CD4-positive, alpha-beta T cell treated with Interleukin-2 at 100 ng/mL for 4 hours (primary cell): ENCODE measurements at regions not wholly inside any gene's neighbourhood (a gene's known extent, or its start where the extent isn't known, plus 50 kb on each side); places are given as distances from the start of the nearest gene placed in this dataset.
"Not testable (repeated sequence)": the region's sequence is repeated elsewhere in the genome, so short reads cannot be mapped to it uniquely, and the experiment has no call there.

Source experiments
- DNase-seq: peaks from one replicate; pipeline ENCODE4 v3.0.0-alpha.2; 2020; ENCODE audit warnings: low spot score

DNA sequence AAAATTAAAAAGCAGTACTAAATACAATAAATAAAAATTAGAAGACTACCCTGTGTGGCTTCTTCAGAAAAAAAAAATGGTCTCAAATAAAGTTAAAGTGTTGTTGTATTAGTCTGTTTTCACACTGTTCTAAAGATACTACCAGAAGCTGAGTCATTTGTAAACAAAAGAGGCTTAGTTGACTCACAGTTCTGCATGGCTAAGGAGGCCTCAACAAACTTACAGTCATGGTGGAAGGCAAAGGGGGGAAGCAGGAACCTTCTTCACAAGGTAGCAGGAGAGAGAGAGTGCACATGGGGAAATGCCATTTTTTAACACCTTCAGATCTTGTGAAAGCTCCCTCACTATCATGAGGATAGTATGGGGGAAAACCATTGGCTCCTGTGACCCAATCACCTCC, 612.8 kb downstream of the RNF144A start:
- no peak for DNase-seq

DNA sequence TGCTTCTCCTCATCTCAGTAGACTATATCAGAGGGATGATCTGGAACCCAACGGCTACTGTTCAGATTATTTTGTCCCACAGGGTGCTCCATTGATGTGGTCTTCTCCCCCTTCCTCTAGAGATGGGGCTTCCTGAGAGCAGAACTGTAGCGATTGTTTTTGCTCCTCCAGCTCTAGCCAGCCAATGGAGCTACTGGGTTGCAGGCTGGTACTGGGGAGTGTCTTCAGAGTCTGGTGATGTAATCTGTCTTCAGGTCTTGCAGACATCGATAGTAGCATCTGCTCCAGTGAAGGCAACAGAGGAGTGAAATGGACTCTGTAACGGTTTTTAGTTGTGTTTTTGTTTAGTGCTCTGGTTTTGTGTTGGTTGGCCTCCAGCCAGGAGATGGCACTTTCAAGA, 621.9 kb downstream of the RNF144A start:
- DNase-seq: no peak

- DNase-seq: no peak
Observed at GRCh38 chr2:7539760-7540159, 622.5 kb downstream of the RNF144A start.

- DNase-seq: no peak
Observed at GRCh38 chr2:7552825-7553570, 635.8 kb downstream of the RNF144A start.

GRCh38 chr2:7555260-7555659, 638.0 kb downstream of the RNF144A start:
- no peak for DNase-seq

GRCh38 chr2:7557376-7557775, 640.2 kb downstream of the RNF144A start:
- no peak for DNase-seq

DNA sequence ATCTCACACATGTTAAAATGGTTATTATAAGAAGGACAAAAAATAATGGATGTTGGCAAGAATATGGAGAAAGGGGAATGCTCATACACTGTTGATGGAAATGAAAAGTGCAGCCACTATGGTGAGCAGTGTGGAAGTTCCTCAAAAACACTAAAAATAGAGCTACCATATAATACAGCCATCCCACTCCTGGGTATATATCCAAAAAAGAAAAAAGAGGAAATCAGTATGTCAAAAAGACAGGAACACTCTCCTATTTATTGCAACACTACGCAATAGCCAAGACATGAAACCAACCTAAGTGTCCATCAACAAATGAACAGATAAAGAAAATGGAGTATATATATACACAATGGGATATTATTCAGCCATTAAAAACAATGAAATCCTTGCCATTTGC, 642.6 kb downstream of the RNF144A start:
- DNase-seq: no peak

DNA sequence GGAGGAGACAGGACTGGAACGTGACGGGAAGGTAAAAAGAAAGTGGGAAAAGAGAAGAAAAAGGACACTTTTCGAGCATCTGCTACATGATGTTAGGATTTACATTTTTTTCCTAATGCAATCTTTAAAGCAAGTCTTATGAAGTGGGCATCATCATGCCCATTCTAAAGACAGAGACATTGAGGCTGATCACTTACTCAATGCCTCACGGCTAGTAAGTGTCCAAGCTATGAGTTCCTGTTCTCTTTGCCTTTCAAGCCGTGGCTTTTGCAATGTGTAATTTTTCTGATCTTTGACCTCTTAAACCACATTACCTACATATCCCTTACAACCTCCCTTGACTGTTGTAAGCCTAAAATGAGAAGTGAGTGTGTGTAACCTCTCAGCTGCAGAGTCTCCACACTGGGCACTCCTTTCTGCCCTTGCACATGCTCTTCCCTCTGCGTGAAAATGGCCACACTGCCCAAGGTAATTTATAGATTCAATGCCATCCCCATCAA, 649.2 kb downstream of the RNF144A start:
- no peak for DNase-seq

DNA sequence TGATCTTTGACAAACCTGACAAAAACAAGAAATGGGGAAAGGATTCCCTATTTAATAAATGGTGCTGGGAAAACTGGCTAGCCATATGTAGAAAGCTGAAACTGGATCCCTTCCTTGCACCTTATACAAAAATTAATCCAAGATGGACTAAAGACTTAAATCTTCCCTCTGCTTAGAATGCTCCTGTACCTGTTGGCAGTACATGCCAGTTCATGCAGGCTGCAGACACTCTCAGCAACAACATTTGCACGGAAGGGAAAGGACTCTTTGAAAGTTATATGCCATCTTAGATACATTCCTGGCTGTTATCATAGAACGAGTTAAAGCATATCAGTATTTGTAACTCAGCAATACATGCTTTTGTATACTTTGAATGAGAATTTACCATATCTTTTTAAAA, 649.9 kb downstream of the RNF144A start:
- not testable (repeated sequence) for DNase-seq

DNA sequence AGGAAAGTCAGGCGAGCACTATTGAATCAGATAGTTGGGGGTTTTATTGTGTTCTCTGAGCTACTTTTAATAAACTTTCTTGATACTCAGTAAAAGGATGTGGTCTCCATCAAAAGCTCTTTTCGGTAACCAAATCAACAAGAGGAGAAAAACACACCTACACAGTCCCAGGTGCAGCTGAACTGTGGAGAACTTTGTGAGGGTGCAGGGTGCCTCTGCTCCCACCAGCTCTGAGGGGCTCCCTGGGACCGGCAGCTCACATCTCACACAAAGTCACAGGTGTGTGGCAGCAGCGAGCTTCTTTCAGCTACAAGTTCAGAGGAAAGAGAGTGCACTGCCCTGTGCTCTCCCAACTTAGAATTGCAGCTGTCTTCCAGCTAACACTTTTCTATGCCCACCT, 650.4 kb downstream of the RNF144A start:
- DNase-seq: peak; percentile 49

GRCh38 chr2:7570247-7570646, 653.0 kb downstream of the RNF144A start:
- no peak for DNase-seq

GRCh38 chr2:7571701-7572100, 654.5 kb downstream of the RNF144A start:
- no peak for DNase-seq

DNA sequence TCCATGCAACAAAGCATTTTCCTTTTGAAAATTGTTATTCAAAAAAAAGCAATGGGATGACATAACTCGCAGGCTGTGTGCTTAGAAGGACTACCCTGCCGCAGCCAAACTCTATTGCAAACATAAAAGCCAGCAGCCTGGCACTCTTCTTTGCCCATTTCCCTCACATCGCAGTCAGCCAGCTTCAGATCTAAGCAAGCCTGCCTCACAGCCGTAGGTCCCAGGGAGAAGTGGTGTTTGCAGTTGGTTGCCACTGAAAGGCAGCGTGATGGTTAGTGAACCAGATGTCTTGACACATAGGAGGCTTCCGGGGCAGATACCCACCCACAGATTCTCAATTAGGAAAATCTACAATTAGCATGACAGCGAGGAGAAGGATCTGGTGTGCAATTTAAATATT, 655.2 kb downstream of the RNF144A start:
- no peak for DNase-seq

GRCh38 chr2:7573166-7573825, 656.1 kb downstream of the RNF144A start:
- DNase-seq: no peak

GRCh38 chr2:7574385-7574784, 657.2 kb downstream of the RNF144A start:
- DNase-seq: no peak

- no peak for DNase-seq
Observed at GRCh38 chr2:7577769-7578168, 660.6 kb downstream of the RNF144A start.

DNA sequence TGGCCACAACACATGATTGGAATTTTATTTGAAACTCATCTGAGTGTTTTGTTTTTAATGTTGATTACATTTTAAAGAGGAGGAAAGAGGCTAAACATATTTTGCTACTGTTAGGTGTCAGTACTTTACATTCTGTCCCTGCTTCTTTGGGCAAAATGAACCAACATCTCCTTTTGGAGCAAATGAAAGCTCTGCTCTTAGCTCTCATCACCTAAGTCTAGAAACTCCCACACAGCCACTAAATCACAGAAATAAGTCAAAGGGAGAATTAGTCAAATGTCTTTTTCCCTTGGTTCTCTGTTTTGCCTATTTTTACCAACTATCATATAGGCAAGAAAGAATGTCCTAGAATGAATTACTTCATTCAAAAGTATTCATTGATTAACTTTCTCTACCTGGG, 666.8 kb downstream of the RNF144A start:
- DNase-seq: no peak

- DNase-seq: no peak
Observed at GRCh38 chr2:7586898-7587297, 669.7 kb downstream of the RNF144A start.

DNA sequence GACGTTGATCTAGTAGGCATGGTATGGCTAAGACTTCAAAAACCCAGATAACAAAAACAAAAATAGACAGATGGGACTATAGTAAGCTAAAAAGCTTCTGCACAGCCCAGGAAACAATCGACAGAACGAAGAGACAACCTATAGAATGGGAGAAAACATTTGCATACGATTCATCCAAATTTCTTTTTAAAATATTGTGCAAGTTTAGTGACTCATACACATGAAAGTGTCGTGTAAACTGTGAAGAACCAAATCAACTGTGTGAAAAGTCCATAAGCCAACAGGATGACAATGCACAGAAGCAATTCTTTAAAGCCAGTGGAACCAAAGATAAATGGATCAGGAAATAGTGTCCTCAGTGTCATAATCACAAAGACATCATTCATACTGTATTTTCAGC, 671.1 kb downstream of the RNF144A start:
- DNase-seq: no peak

- DNase-seq: no peak
Observed at GRCh38 chr2:7592618-7593140, 675.5 kb downstream of the RNF144A start.

DNA sequence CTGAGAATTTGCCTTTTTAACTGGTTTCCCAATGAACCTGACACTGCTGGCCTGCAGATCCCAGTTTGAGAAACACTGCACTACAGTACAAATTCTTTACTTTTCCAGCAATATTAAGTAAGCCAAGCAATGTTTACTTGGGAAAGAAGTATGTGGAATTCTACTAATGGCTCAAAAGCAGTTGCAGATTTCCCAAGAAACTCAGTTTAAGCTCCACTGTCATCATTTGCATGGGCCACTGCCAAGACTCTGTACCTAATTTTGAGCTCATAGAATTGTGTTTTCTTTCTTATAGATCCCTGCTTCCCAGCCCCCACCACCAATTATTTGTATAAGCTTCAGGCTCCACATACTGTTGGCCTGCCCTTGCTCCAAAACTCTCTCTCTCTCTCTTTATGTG, 676.1 kb downstream of the RNF144A start:
- no peak for DNase-seq

GRCh38 chr2:7594211-7594610, 677.0 kb downstream of the RNF144A start:
- no peak for DNase-seq

GRCh38 chr2:7595206-7595605, 678.0 kb downstream of the RNF144A start:
- DNase-seq: no peak
